Activated naive CD8-positive, alpha-beta T cell treated with anti-CD3 and anti-CD28 coated beads, Interleukin-2, amount 50 U/mL, for 16 hours (primary cell): ENCODE measurements at regions not wholly inside any gene's neighbourhood (a gene's known extent, or its start where the extent isn't known, plus 50 kb on each side); places are given as distances from the start of the nearest gene placed in this dataset.
A peak's percentile ranks its signal among the peaks of the same experiment; 100 is the strongest.

Experiments used
- DNase-seq: peaks from one replicate; pipeline ENCODE4 v3.0.0-alpha.2; 2020; ENCODE audit warnings: low read depth, low spot score

DNA sequence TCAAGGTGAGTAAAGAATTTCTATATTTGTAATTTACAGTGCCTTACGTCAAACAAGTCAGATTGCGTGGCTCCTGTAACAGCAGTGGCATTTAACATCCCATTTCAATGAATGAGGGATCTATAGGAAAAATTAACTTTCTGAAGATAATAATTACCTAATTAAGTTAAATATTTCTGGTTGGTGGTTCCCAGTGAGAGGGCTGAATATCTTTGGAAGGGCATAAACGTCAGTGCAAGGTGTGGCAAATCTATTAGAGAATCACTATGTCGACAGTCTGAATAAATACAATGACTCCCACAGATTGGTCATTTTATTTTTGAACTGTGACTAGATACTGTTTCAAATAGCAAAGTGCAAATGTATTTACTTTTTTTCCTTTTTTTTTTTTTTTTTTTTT is 80.0 kb downstream of the S1PR1 start:
- no peak for DNase-seq

- no peak for DNase-seq
Observed at GRCh38 chr1:101317590-101317989, 80.8 kb downstream of the S1PR1 start.

GRCh38 chr1:101323535-101323934 is 86.7 kb downstream of the S1PR1 start:
- no peak for DNase-seq

DNA sequence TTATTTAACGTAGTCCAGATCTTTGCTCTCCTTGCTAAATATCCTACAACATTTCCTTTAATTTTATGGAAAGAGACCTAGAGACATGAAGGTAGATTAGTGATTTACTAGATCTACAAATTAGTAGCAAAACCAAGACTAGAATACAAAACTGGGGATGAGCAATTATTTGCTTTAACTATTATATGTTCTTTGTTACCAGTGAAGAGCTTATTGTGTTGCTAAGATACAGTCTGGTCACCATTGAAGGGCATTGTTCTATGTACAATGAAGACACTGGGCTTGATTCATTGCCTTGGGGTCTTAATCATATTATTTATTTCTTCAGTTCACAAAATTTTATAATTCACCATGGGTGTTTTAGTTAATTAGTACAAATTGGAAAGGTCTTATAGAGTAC is 88.3 kb downstream of the S1PR1 start:
- DNase-seq: no peak

GRCh38 chr1:101330427-101331130 is 93.8 kb downstream of the S1PR1 start:
- DNase-seq: no peak

- no peak for DNase-seq
Observed at GRCh38 chr1:101331794-101332193, 95.0 kb downstream of the S1PR1 start.

GRCh38 chr1:101332633-101333032 is 95.8 kb downstream of the S1PR1 start:
- no peak for DNase-seq

DNA sequence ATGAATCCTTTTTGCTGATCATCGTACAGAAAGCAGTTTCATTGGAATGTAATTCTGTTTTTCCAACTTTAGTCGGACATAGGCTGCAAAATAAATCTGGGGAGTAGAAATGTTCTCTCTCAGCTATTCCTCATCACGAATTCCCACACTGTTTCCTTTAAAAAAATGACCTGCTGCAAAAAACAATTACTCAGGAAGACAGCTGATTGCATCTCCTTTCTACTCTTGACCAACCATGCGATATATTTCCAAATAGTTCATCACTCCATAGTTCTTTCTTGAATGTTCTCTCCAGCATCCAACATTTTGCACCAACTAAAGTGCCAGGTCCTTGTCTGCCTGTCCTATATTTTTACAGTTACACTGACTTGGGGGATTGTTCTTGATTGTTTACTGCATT is 96.4 kb downstream of the S1PR1 start:
- DNase-seq: no peak

DNA sequence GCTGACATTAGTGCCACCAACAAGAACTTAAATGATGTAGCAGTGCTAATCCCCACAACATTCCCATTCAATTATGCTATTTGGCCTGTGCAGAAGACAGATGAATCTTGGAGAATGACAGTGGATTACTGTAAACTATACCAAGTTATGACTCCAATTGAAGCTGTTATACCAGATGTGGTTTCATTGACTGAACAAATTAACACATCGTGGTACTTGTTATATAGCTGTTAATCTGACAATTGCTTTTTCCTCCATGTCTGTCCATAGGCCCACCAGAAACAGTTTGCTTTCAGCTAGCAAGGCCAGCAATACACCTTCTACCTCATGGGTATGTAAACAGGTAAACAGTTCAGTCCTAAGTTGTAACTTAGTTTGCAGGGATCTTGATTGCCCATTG is 101.1 kb downstream of the S1PR1 start:
- DNase-seq: no peak

DNA sequence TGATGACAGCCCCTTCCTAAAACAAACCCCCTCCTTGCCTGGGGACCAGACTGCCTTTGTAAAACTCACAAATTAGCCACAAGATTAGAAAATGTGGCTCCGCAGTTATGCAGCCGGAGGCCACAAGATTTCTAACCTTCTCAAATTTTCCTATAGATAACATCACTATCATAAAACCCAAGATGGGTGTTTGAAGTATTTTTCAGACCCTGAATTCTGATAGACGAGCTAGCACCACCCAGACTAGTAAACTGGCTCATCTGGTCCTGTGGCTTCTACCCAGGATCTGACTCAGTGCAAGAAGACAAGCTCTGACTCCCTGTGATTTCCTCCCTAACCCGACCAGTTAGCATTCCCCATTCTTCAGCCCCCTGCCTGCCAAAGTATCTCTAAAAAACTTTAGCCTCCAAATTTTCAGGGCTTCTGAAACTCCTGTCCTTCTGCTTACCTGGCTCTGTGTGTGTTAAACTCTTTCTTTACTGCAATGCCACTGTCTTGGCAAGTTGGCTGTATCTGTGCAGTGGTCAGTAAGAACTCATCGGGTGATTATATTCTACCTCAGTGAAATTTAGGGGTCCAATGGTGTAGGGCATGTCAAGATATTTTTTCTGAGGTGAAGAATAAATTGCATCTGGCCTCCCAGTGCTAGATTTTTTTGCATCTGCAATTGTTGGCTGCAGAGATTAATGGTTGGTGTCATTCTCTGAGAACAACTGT is 102.1 kb downstream of the S1PR1 start:
- no peak for DNase-seq

GRCh38 chr1:101344745-101345144 is 107.9 kb downstream of the S1PR1 start:
- no peak for DNase-seq

GRCh38 chr1:101346419-101346818 is 109.6 kb downstream of the S1PR1 start:
- no peak for DNase-seq

DNA sequence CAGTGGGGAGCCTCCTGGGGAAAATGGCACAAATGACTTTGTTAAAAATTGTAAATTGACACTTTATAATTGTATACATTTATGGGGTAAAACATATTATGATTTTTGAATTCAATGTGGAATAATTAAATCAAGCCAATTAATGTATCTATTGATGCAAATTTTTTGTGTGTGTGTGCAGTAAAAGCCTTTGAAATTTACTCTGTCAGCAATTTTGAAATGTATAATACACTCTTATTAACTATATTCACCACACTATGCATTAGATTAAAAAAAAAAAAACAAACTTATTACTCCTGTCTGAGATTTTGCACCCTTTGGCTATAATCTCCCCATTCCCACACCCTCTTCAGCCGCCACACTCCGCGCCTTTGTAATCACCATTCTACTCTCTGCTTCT is 119.2 kb downstream of the S1PR1 start:
- DNase-seq: no peak

- DNase-seq: no peak
Observed at GRCh38 chr1:101356604-101357443, 120.0 kb downstream of the S1PR1 start.

DNA sequence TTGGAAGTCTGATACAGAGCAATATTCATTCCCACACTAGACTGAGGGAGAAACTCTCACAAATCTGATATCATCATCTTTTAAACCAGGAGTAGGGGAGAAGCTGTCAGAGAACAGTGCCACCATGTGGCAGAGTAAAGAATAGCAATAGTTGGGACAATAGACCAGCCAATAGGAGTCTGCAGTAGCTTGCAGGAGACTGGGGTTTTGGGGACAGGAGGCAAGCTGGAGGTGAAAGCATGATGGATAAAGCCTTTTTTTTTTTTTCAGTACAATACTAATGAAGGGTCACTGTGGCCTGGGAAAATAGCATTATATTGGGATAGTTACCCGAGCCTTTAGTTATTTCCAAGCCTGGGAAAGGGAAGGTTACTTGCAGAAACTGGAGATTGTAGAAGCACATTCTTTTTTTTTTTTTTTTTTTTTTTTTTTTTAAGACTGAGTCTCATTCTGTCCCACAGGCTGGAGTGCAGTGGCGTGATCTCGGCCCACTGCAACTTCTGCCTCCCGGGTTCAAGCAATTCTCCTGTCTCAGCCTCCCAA is 120.7 kb downstream of the S1PR1 start:
- DNase-seq: peak; percentile 58

DNA sequence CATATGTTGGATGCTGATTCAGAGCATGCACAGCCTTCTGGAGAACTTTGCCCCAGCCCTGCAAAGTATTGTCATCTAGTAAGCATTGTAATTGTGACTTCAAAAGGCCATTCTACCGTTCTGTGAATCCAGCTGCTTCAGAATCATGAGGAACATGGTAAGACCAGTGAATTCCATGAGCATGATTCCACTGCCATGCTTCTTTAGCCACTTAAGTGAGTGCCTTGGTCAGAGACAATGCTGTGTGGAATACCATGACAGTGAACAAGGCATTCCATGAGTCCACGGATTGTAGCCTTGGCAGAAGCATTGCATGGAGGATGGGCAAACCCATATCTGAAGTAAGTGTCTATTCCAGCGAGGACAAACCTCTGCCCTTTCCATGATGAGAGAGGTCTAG is 123.7 kb downstream of the S1PR1 start:
- no peak for DNase-seq

GRCh38 chr1:101363891-101364318 is 127.1 kb downstream of the S1PR1 start:
- DNase-seq: no peak

DNA sequence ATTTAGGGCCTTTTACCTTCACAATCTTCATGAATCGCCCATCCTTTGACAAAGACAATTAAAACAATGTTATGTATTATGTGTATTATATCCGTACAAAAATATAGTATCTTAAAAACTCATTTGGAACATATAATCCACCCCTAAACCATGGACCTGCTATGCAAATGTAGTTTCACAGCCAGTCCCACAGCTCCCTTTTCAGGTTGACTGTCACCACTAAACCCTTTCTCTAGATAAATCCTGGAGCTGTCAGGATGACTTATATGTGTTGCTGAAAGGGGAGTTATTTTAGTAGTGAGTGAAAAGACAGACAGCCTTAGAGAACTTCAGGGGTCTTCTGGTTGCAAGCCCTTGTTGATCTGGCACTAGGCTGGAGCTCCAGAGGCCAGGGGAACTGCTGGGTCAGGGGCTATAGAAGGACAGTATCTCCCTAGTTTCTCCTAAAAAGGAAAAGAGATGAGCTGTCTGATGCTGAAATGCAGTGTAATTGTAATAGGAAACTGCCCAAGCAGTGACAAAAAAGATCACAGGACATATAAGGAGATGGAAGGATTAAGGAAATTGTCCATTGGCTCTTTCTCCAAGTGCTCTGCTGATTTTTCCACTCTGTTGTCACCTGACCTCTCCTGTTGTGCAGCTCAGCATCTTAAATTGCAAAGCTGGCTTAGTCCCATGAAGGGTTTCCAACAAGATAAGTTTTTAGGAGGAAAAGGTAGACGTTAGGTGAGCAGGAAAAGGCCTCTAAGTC is 127.7 kb downstream of the S1PR1 start:
- no peak for DNase-seq

DNA sequence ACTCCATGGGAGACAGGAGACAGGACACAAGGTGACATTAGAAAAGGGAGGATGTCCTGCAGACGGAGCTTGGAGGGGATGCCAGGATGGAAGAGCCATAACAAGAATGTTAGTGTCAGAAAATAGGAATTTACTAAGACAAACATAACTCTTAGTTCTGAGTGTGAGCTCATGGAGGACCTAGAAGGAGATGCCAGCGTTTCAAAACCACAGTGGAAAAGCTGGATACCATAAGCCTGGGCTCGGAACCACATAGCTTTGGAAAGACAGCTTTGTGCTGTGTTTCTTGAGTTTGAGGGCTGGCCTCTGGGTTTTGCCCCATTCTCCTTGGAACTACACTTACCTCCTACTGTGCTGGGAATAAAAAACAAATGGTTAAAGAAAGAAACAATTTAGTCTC is 128.4 kb downstream of the S1PR1 start:
- no peak for DNase-seq

- no peak for DNase-seq
Observed at GRCh38 chr1:101365878-101366277, 129.1 kb downstream of the S1PR1 start.

- no peak for DNase-seq
Observed at GRCh38 chr1:101366513-101367215, 129.8 kb downstream of the S1PR1 start.
